HL-60 (cell line): ENCODE measurements at regions not wholly inside any gene's neighbourhood (a gene's known extent, or its start where the extent isn't known, plus 50 kb on each side); places are given as distances from the start of the nearest gene placed in this dataset.

Experiments used
- DNase-seq, 2 experiments: peaks; one replicate each; pipeline ENCODE4 v3.0.0-alpha.2; 2010 to 2020; ENCODE audit warnings: low read depth in 1 of 2, low spot score in 1 of 2
- H3K27ac ChIP-seq: fragments of 250-450 bp; sonication (Bioruptor Pico); replicated peaks from 2 replicates; pipeline ENCODE4 v1.5.1; 2020; ENCODE audit warnings: mild to moderate bottlenecking, moderate library complexity
- H3K27me3 ChIP-seq: fragments of 250-450 bp; sonication (Bioruptor Pico); 2 replicates; pipeline ENCODE4 v1.5.1; 2021; ENCODE audit warnings: mild to moderate bottlenecking, moderate library complexity; ENCODE audit not compliant: insufficient read depth, poor library complexity, severe bottlenecking
- H3K4me3 ChIP-seq: replicated peaks from 2 replicates; pipeline ENCODE4 v1.5.1; 2011; ENCODE audit warnings: mild to moderate bottlenecking, control low read depth, low read length; ENCODE audit not compliant: insufficient read depth
- GABPA ChIP-seq: IDR thresholded peaks from 2 replicates; pipeline ENCODE4 v1.6.1; 2012; ENCODE audit warnings: low read depth
- POLR2AphosphoS5 ChIP-seq: IDR thresholded peaks from 2 replicates; pipeline ENCODE4 v1.6.1; 2012; ENCODE audit warnings: low read depth
- SPI1 ChIP-seq: IDR thresholded peaks from 2 replicates; pipeline ENCODE4 v1.6.1; 2012; ENCODE audit warnings: low read depth, mild to moderate bottlenecking, borderline replicate concordance
- TF ChIP-seq, protein P1 (sequence below): IDR thresholded peaks from 2 replicates; pipeline ENCODE4 v1.6.1; 2012; ENCODE audit warnings: low read depth; ENCODE audit not compliant: insufficient replicate concordance
- TF ChIP-seq, protein P2 (sequence below): IDR thresholded peaks from one replicate; pipeline ENCODE4 v1.5.1; 2011; ENCODE audit warnings: low read length, control low read depth, inconsistent platforms; ENCODE audit not compliant: insufficient read depth

DNA sequence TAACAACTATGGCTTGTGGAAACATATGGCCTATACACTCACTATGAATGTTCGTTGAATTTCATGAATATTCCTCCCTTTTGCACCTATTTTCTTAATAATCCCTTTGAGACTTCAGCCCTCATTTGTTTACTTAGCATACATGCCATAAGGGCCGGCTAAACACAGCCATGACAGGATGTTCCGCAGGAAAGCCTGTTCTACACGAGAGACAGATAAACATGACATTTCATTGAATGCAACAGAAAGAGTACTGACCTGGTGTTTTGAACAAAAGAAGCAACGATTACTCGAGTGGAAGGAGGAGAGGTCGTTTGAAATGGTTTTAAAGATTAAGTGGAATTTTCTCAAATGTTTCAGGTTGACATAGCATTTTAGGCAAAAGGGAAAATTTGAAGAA, 459.5 kb upstream of the CXADR start:
- Histone ChIP-seq H3K27ac (no peak overlapping the region), H3K4me3 (no peak overlapping the region), H3K27me3 (no peaks in the 10 kb centered on the region)
- no peak for TF ChIP-seq SPI1
- TF ChIP-seq, protein P1, sequence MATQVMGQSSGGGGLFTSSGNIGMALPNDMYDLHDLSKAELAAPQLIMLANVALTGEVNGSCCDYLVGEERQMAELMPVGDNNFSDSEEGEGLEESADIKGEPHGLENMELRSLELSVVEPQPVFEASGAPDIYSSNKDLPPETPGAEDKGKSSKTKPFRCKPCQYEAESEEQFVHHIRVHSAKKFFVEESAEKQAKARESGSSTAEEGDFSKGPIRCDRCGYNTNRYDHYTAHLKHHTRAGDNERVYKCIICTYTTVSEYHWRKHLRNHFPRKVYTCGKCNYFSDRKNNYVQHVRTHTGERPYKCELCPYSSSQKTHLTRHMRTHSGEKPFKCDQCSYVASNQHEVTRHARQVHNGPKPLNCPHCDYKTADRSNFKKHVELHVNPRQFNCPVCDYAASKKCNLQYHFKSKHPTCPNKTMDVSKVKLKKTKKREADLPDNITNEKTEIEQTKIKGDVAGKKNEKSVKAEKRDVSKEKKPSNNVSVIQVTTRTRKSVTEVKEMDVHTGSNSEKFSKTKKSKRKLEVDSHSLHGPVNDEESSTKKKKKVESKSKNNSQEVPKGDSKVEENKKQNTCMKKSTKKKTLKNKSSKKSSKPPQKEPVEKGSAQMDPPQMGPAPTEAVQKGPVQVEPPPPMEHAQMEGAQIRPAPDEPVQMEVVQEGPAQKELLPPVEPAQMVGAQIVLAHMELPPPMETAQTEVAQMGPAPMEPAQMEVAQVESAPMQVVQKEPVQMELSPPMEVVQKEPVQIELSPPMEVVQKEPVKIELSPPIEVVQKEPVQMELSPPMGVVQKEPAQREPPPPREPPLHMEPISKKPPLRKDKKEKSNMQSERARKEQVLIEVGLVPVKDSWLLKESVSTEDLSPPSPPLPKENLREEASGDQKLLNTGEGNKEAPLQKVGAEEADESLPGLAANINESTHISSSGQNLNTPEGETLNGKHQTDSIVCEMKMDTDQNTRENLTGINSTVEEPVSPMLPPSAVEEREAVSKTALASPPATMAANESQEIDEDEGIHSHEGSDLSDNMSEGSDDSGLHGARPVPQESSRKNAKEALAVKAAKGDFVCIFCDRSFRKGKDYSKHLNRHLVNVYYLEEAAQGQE = no peak
- TF ChIP-seq, protein P2, sequence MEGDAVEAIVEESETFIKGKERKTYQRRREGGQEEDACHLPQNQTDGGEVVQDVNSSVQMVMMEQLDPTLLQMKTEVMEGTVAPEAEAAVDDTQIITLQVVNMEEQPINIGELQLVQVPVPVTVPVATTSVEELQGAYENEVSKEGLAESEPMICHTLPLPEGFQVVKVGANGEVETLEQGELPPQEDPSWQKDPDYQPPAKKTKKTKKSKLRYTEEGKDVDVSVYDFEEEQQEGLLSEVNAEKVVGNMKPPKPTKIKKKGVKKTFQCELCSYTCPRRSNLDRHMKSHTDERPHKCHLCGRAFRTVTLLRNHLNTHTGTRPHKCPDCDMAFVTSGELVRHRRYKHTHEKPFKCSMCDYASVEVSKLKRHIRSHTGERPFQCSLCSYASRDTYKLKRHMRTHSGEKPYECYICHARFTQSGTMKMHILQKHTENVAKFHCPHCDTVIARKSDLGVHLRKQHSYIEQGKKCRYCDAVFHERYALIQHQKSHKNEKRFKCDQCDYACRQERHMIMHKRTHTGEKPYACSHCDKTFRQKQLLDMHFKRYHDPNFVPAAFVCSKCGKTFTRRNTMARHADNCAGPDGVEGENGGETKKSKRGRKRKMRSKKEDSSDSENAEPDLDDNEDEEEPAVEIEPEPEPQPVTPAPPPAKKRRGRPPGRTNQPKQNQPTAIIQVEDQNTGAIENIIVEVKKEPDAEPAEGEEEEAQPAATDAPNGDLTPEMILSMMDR = no peak
- no peak for TF ChIP-seq POLR2AphosphoS5
- TF ChIP-seq GABPA = no peak
- DNase-seq = no peak

DNA sequence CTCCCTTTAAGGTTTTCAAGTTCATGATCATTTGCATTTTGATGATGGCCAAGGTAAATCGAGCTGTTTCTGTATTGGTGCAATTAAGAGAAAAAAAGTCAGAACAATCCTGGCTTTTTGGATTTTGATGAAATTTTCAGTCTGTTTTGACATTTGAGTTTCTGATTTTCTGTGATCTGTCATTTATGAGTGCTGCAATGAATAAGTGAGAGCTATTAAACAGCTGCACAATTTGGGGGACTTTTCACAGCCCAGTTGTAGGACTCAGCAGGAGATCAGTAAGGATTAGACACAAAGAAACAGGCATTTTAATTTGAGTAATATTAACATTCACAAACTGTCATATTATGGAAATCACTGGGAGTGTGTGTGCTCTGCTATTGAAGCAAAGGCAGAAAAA, 452.9 kb upstream of the CXADR start:
- DNase-seq = no peak
- Histone ChIP-seq H3K27ac (no peak overlapping the region), H3K4me3 (no peak overlapping the region), H3K27me3 (no peaks in the 10 kb centered on the region)
- TF ChIP-seq, protein P1 = no peak
- no peak for TF ChIP-seq POLR2AphosphoS5
- no peak for TF ChIP-seq SPI1
- TF ChIP-seq, protein P2 = no peak
- no peak for TF ChIP-seq GABPA

- Histone ChIP-seq H3K27me3 (no peaks in the 10 kb centered on the region), H3K4me3 (no peak overlapping the region), H3K27ac (no peak overlapping the region)
- no peak for DNase-seq
- TF ChIP-seq, protein P1 = no peak
- TF ChIP-seq GABPA = no peak
- TF ChIP-seq, protein P2 = no peak
- TF ChIP-seq SPI1 = no peak
- TF ChIP-seq POLR2AphosphoS5 = no peak
Observed at GRCh38 chr21:17066006-17066405, 446.8 kb upstream of the CXADR start.
